ENCODE measurements at regions not wholly inside any gene's neighbourhood (a gene's known extent, or its start where the extent isn't known, plus 50 kb on each side); places are given as distances from the start of the nearest gene placed in this dataset.

GRCh38 chr2:6352247-6352646 lies 513.5 kb downstream of the CMPK2 start:
- no peak for DNase-seq (ENCODE audit: low read depth in 3 of 3)

GRCh38 chr2:6352906-6353515 lies 512.7 kb downstream of the CMPK2 start:
- DNase-seq (ENCODE audit: low read depth in 3 of 3), result no peak

GRCh38 chr2:6353669-6354068 lies 512.0 kb downstream of the CMPK2 start:
- no peak for DNase-seq (ENCODE audit: low read depth in 3 of 3)

- DNase-seq (ENCODE audit: low read depth in 3 of 3), result no peak
These were observed 511.2 kb downstream of the CMPK2 start for GRCh38 chr2:6354546-6354945.

GRCh38 chr2:6355886-6356761 lies 509.6 kb downstream of the CMPK2 start:
- DNase-seq (ENCODE audit: low read depth in 3 of 3), result no peak

- DNase-seq (ENCODE audit: low read depth in 3 of 3), result no peak
These were observed 507.2 kb downstream of the CMPK2 start for GRCh38 chr2:6358546-6358945.

GRCh38 chr2:6358985-6359384 lies 506.7 kb downstream of the CMPK2 start:
- no peak for DNase-seq (ENCODE audit: low read depth in 3 of 3)

GRCh38 chr2:6359964-6360363 lies 505.7 kb downstream of the CMPK2 start:
- DNase-seq (ENCODE audit: low read depth in 3 of 3), result no peak

GRCh38 chr2:6362671-6363450 lies 502.8 kb downstream of the CMPK2 start:
- DNase-seq (ENCODE audit: low read depth in 3 of 3), result no peak

- DNase-seq (ENCODE audit: low read depth in 3 of 3), result no peak
These were observed 497.4 kb downstream of the CMPK2 start for GRCh38 chr2:6368281-6368680.

GRCh38 chr2:6369266-6369665 lies 496.4 kb downstream of the CMPK2 start:
- DNase-seq (ENCODE audit: low read depth in 3 of 3), result no peak

GRCh38 chr2:6370753-6371551 lies 494.8 kb downstream of the CMPK2 start:
- DNase-seq (ENCODE audit: low read depth in 3 of 3), result no peak

GRCh38 chr2:6372317-6372901 lies 493.3 kb downstream of the CMPK2 start:
- DNase-seq (ENCODE audit: low read depth in 3 of 3), result no peak

- DNase-seq (ENCODE audit: low read depth in 3 of 3), result no peak
These were observed 484.4 kb downstream of the CMPK2 start for GRCh38 chr2:6381326-6381725.

GRCh38 chr2:6384341-6384740 lies 481.4 kb downstream of the CMPK2 start:
- no peak for DNase-seq (ENCODE audit: low read depth in 3 of 3)

GRCh38 chr2:6392354-6392753 lies 473.4 kb downstream of the CMPK2 start:
- DNase-seq (ENCODE audit: low read depth in 3 of 3), result no peak

- DNase-seq (ENCODE audit: low read depth in 3 of 3), result no peak
These were observed 472.7 kb downstream of the CMPK2 start for GRCh38 chr2:6392966-6393365.

- no peak for DNase-seq (ENCODE audit: low read depth in 3 of 3)
These were observed 471.9 kb downstream of the CMPK2 start for GRCh38 chr2:6393819-6394218.

- no peak for DNase-seq (ENCODE audit: low read depth in 3 of 3)
These were observed 471.4 kb downstream of the CMPK2 start for GRCh38 chr2:6394276-6394675.

- DNase-seq (ENCODE audit: low read depth in 3 of 3), result no peak
These were observed 467.3 kb downstream of the CMPK2 start for GRCh38 chr2:6398421-6398820.

GRCh38 chr2:6401301-6401700 lies 464.4 kb downstream of the CMPK2 start:
- no peak for DNase-seq (ENCODE audit: low read depth in 3 of 3)
